Right lobe of liver (tissue), 4 donors: ENCODE measurements at regions not wholly inside any gene's neighbourhood (a gene's known extent, or its start where the extent isn't known, plus 50 kb on each side); places are given as distances from the start of the nearest gene placed in this dataset.

Experiments
- CTCF ChIP-seq, 4 donors: fragments of 200-600 bp in 3 of 4; fragments of 450-650 bp in 1 of 4; IDR thresholded peaks; one replicate each; pipeline versions ENCODE4 v1.5.1 to v1.8.0; 2016 to 2022; ENCODE audit warnings: antibody characterized with exemption in 4 of 4, mild to moderate bottlenecking in 2 of 4
- POLR2A ChIP-seq: fragments of 450-650 bp; IDR thresholded peaks from one replicate; pipeline ENCODE4 v1.6.1; 2017; ENCODE audit warnings: antibody characterized with exemption, mild to moderate bottlenecking
- donor health status: DM: no; HTN: no; CAD: no.
- donor health status: DM: no; HTN: no; CAD: no.
- donor health status: DM: no; HTN: yes; CAD: no.

DNA sequence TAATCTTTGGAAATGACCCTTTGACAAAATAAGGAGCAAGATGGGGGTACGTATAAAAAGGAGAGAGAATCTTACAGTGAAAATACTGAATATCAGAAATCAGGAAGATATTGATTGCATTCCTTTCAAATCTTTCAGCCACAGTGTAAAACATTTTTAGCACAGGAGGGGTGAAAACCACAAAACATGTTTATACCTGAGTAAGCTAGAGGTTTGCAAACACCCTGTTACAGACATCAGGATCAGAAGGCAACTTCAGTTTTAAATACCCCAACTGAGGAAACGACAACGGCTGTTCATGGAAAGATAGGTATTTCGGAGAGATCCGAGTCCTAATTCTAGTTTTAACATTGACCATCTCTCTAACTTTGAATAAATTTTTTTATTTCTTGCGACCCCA is 69.1 kb upstream of the ITGB1 start:
- TF ChIP-seq CTCF (IDR thresholded peaks at IDR 0.05) (no peak), POLR2A (no peak)
